Fibroblast of skin of back (primary cell): ENCODE measurements at regions not wholly inside any gene's neighbourhood (a gene's known extent, or its start where the extent isn't known, plus 50 kb on each side); places are given as distances from the start of the nearest gene placed in this dataset.
A peak's percentile ranks its signal among the peaks of the same experiment; 100 is the strongest.

Source experiments
- DNase-seq: peaks from one replicate; pipeline ENCODE4 v3.0.0-alpha.2; 2013

GRCh38 chr5:176151281-176151680 lies 86.9 kb upstream of the SIMC1 start:
- peak; percentile 79 for DNase-seq

- peak; percentile 35 for DNase-seq
These were observed 85.9 kb upstream of the SIMC1 start for GRCh38 chr5:176152191-176152929.

- no peak for DNase-seq
These were observed 85.3 kb upstream of the SIMC1 start for GRCh38 chr5:176152930-176153311.

- DNase-seq, result peak; percentile 12
These were observed 84.5 kb upstream of the SIMC1 start for GRCh38 chr5:176153741-176154140.

- no peak for DNase-seq
These were observed 83.4 kb upstream of the SIMC1 start for GRCh38 chr5:176154821-176155220.

- no peak for DNase-seq
These were observed 82.3 kb upstream of the SIMC1 start for GRCh38 chr5:176155922-176156359.

GRCh38 chr5:176157656-176158055 lies 80.6 kb upstream of the SIMC1 start:
- peak; percentile 65 for DNase-seq

- DNase-seq, result no peak
These were observed 76.8 kb upstream of the SIMC1 start for GRCh38 chr5:176161431-176161830.

GRCh38 chr5:176162198-176162597 lies 76.0 kb upstream of the SIMC1 start:
- no peak for DNase-seq

GRCh38 chr5:176162888-176163287 lies 75.3 kb upstream of the SIMC1 start:
- DNase-seq, result no peak

- DNase-seq, result no peak
These were observed 71.8 kb upstream of the SIMC1 start for GRCh38 chr5:176166427-176166826.

GRCh38 chr5:176167800-176168199 lies 70.4 kb upstream of the SIMC1 start:
- DNase-seq, result no peak

GRCh38 chr5:176169393-176170063 lies 68.7 kb upstream of the SIMC1 start:
- DNase-seq, result no peak

- no peak for DNase-seq
These were observed 68.1 kb upstream of the SIMC1 start for GRCh38 chr5:176170084-176170483.

- DNase-seq, result no peak
These were observed 67.0 kb upstream of the SIMC1 start for GRCh38 chr5:176171171-176171760.

GRCh38 chr5:176172246-176172645 lies 66.0 kb upstream of the SIMC1 start:
- DNase-seq, result no peak

GRCh38 chr5:176173647-176174046 lies 64.6 kb upstream of the SIMC1 start:
- no peak for DNase-seq

GRCh38 chr5:176174345-176175025 lies 63.7 kb upstream of the SIMC1 start:
- no peak for DNase-seq

- no peak for DNase-seq
These were observed 62.9 kb upstream of the SIMC1 start for GRCh38 chr5:176175101-176175852.

GRCh38 chr5:176176231-176176630 lies 62.0 kb upstream of the SIMC1 start:
- no peak for DNase-seq

GRCh38 chr5:176178789-176179188 lies 59.4 kb upstream of the SIMC1 start:
- no peak for DNase-seq

GRCh38 chr5:176180339-176180738 lies 57.9 kb upstream of the SIMC1 start:
- DNase-seq, result no peak

GRCh38 chr5:176180781-176181180 lies 57.4 kb upstream of the SIMC1 start:
- no peak for DNase-seq
